Stimulated activated CD4-positive, alpha-beta T cell treated with anti-CD3 and anti-CD28 coated beads, Interleukin-12 subunit alpha, Interleukin-12 subunit beta, amount 100 ng/mL, for 24 hours (primary cell): ENCODE measurements at regions not wholly inside any gene's neighbourhood (a gene's known extent, or its start where the extent isn't known, plus 50 kb on each side); places are given as distances from the start of the nearest gene placed in this dataset.
A peak's percentile ranks its signal among the peaks of the same experiment; 100 is the strongest.

Experiments used
- DNase-seq, 2 experiments: peaks; one replicate each; pipeline ENCODE4 v3.0.0-alpha.2; 2020; ENCODE audit warnings: low read depth in 2 of 2

- DNase-seq: no peak
Measured at GRCh38 chr16:85360323-85361277, 248.3 kb upstream of the CIBAR2 start.

- no peak for DNase-seq
Measured at GRCh38 chr16:85361441-85362118, 249.3 kb upstream of the CIBAR2 start.

- no peak for DNase-seq
Measured at GRCh38 chr16:85362443-85362842, 250.2 kb upstream of the CIBAR2 start.

GRCh38 chr16:85363427-85363826 is 249.7 kb upstream of the GSE1 start:
- no peak for DNase-seq

- no peak for DNase-seq
Measured at GRCh38 chr16:85363881-85364280, 249.2 kb upstream of the GSE1 start.

DNA sequence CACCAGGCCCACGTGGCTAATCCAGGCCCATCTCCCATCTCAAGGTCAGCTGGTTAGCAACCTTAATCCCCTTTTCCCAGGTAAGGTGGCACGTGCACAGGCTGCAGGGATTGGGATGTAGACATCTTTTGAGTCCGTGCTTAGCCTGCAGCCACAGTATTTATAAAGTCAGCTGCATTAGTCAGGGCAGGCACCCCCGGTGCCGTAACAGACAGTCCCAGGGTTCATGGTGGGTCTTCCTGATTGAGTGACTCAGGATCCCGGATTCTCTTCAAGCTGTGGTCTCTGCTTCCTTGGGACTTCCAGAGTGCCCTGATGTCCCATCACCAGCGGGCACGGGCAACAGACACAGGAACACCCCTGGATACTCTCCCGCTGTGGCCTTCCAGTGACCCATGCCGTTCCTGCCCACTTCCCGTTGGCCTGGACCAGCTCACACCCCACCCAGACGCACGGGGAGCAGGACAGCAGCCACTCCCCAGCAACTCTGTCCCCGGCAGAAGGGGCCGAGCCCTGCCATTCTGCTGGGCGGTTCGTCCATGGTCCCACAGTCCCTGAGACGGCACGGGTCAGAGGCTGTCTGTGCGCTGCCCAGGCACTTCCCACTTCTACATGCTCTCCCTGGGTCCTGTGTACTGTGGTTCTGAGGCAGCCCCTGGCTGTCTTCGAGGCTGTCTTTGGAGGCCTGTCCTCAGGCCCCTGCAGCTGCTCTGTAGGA is 248.6 kb upstream of the GSE1 start:
- no peak for DNase-seq

GRCh38 chr16:85365120-85365519 is 248.0 kb upstream of the GSE1 start:
- no peak for DNase-seq

- no peak for DNase-seq
Measured at GRCh38 chr16:85366031-85366763, 246.9 kb upstream of the GSE1 start.

- DNase-seq: no peak
Measured at GRCh38 chr16:85367485-85367884, 245.6 kb upstream of the GSE1 start.

DNA sequence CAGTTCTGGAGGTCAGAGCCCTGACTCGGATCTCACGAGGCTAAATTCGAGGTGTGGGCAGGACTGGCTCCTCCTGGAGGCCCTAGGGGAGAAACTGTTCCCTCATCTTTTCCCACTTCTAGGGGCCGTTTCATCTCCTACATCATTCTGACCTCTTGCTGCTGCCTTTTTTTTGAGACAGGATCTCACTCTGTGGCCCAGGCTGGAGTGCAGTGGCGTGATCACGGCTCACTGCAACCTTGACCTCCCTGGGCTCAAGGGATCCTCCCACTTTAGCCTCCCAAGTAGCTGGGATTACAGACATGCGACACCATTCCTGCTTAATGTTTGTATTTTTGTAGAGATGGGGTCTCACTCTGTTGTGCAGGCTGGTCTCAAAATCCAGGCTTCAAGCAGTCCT is 244.1 kb upstream of the GSE1 start:
- DNase-seq: no peak

DNA sequence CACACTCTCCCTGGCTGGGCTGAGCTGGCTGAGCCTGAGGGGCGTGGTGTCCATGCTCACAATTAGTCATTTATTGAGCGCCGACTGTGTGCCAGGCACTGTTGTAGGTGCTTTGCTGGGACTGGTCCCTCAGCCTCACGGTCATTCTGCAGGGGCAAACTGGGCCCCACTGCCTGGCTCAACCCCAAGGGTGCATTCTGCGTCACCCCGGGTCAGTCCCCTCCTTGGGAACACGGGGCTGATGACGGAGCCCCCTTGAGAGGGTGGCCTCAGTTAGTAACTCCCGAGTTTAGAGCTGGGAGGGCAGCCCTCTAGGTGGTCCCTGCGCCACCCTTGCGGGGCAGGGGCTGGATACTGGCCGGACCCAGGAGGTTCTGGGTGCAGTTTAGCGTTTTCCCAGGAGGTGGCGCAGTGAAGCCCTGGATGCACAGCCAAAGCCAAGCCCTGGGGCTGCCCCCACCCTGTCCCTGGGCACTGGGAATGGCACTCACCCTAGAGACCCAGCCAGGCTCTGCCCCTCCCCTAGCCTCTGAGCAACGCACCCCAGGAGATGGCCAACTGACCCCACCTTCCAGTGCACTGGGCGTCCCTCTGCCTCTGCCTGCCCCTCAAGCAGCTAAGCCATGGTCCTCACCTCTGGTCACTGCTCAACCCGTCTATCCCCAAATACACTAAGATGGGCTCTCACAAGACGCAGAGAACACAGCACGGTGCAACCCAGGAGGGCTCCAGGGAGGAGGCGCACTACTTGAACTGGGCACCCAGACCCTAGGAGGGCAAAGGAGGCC is 243.2 kb upstream of the GSE1 start:
- peak; percentile 15 to 57 for DNase-seq

- no peak for DNase-seq
Measured at GRCh38 chr16:85370543-85370880, 242.6 kb upstream of the GSE1 start.

DNA sequence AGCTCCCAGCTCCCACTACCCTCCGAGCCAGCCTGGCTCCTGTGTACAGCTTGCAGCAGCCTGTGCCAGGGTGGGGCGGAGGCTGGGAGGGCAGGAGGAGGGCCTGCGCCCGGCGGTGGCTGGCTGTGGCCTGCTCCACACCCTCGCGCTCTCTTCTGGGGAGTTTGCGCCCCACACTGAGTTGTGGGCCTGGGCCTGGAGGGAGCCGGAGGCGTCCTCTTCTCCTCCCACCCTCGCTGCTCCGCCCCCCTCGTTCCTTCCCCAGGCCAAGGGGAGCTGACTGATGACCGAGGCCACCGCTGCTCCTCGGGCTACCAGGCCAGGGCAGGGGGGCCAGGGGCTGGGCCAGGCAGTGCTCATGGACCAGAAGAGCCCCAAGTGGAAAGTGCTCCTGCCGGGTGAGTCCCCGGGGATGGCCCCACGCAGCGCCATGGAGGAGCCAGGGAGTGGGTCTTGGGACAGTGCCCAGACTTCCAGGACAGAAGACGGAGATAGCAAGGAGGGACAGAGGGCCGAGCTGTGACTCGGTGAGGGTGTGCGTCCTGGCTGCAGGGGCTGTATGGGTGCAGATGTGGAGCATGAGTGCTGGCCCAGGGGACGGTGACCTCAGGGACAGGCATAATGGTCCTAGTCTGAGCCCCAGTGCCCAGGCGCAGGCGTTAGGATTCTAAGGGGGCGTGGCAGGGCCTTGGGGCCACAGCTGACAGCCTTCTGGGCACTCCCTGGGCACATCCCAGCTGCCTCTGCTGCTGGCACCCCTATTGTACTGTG is 242.1 kb upstream of the GSE1 start:
- DNase-seq: no peak

DNA sequence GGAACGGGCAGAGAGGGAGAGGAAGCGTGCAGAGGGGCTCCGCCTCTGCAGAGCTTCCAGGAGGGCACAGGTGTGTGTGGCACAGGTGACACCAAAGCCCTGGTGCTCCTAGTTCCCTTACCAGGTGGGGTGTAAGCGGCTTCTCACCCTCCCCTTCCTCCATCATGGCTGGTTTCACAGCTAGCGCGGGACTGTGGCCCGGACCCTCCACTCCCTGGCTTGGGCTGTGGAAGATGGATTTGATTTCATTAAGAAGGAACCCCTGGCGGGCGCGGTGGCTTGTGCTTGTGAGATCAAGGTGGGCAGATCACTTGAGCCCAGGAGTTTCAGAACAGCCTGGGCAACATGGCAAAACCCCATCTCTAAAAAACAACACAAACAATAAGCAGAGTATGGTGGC is 241.2 kb upstream of the GSE1 start:
- DNase-seq: no peak

DNA sequence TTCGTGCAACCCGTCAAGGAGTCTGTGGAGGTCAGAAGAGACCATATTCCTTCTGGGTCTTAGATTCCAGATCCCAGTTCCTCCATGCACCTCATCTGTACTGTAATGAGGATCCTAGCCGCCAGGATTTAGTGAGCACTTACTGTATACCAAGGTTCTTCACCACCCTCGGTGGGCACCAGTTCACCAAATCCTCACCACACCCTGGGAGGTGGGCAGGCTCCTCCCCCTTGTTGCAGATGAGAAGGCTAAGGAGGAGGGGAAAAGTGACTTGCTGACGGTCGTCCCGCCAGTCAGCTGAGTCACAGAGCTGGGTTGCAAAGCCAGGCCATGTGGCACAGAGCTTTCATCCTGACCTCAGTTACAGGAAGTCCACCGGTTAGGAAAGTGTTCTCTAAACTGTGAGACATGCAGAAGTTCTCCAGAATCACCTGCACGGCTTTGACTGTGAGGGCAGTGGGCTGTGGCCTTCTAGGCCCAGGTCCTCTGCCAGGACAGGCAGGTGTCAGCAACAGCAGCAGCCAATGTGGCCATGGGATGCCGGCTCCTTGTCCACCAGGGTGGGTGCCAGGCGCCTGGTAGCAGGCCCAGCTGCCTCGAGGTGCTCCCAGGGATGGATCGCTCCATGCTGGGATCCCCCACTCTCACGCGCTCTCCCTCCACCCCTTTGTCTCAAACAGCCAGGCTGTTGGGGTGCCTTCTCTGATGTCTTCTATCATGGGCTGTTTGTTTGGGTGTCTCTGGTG is 240.3 kb upstream of the GSE1 start:
- no peak for DNase-seq

DNA sequence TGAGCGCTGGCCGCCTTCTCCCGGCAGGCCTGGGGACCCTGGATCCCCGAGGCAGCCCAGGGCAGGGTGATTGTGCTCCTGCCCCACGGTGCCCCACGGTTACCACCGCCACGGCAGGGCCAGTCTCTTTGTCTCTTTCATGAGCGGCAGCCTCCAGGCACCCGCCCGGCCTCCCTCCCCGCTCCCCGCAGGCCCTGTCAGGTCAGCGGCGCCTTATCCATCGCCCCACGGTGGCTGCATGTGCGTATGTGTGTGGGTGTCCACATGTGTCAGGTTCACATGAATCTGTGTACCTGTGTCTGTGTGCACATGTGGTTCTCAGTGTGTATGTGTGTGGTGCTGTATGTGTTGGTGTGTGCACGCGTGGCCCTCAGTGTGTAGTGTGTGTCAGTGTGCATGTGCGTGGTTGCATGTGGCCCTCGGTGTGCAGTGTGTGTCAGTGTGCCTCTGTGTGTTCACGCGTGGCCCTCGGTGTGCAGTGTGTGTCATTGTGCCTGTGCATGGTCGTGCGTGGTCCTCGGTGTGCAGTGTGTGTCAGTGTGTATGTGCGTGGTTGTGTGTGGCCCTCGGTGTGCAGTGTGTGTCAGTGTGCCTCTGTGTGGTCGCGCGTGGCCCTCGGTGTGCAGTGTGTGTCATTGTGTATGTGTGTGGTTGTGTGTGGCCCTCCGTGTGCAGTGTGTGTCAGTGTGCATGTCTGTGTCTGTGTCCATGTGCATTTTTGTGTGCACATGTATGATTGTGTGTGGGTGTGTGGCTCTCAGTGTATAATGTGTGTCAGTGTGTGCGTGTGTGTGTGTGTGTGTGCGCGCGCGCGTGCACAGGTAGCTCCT is 239.2 kb upstream of the GSE1 start:
- DNase-seq: no peak

GRCh38 chr16:85374571-85374872 is 238.6 kb upstream of the GSE1 start:
- DNase-seq: no peak

DNA sequence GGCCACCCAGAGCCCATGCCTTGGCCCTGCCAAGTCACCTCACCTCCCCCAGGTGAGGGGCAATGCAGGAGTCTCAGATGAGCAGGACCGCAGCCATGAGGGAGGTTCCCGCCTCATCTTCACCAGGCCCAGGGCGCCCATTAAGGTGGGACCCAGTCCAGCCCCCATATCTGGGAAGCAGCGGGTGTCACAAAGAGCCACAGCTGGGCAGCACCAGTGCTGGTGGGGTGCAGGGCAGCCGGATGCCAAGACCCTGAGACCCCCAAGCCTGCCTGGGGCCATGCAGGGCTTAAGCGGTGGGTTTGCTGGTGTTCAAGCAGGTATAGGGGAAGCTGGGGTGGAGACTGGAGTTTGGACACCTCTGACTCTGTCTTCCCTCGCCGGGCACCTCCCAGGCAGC is 237.8 kb upstream of the GSE1 start:
- no peak for DNase-seq
